Activated CD4-positive, alpha-beta T cell treated with anti-CD3 and anti-CD28 coated beads, Interleukin-2, amount 10 ng/mL, durations not matched to agents 7 days and 5 days (primary cell): ENCODE measurements at regions not wholly inside any gene's neighbourhood (a gene's known extent, or its start where the extent isn't known, plus 50 kb on each side); places are given as distances from the start of the nearest gene placed in this dataset.

Source experiments
- CTCF ChIA-PET: fragments of 350-600 bp; sonication (Branson Sonifier 250); formaldehyde crosslinking; loops from one replicate; lab custom pipeline; 2021; ENCODE audit warnings: antibody characterized with exemption; lab: Charles Lee
- POLR2A ChIA-PET: fragments of 350-600 bp; sonication (Branson Sonifier 250); formaldehyde crosslinking; loops from one replicate; lab custom pipeline; 2021; ENCODE audit warnings: antibody characterized with exemption; lab: Charles Lee
- DNase-seq: peaks from one replicate; pipeline ENCODE4 v3.0.0-alpha.2; 2020
- H3K27ac Mint-ChIP-seq: one replicate; pipeline ENCODE4 v1.8.0; 2021; ENCODE audit warnings: mild to moderate bottlenecking, moderate library complexity, mixed read lengths
- H3K27me3 Mint-ChIP-seq: one replicate; pipeline ENCODE4 v1.8.0; 2021; ENCODE audit warnings: mixed read lengths
- H3K36me3 Mint-ChIP-seq: one replicate; pipeline ENCODE4 v1.8.0; 2021; ENCODE audit warnings: low read depth, mixed read lengths
- H3K4me1 Mint-ChIP-seq: one replicate; pipeline ENCODE4 v1.8.0; 2021; ENCODE audit warnings: mixed read lengths
- H3K4me3 Mint-ChIP-seq: one replicate; pipeline ENCODE4 v1.8.0; 2021; ENCODE audit warnings: mild to moderate bottlenecking, moderate library complexity, mixed read lengths
- H3K9me3 Mint-ChIP-seq: one replicate; pipeline ENCODE4 v1.8.0; 2021; ENCODE audit warnings: mixed read lengths

DNA sequence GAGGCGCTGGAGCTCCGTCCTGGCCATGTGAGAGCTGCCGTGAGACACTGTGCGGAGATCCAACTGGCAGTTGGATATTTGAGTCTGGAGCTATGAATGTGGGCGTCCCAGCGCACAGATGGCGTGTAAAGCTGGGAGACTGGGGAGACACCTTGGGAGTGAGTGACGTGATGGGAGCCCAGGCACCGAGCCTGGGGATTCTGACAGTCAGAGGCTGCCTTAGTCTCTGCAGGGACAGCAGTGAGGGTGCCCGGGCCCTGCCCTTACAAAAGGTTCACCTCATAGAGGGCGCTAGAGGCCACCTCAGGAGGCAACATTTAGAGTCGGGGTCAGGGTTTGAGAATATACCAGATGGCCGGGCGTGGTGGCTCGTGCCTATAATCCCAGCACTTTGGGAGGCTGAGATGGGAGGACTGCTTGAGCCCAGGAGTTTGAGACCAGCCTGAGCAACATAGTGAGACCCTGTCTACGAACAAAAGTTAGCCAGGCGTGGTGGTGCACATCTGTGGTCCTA is 194.1 kb upstream of the GSE1 start:
- Mint-ChIP-seq H3K4me1 (peaks cover 4% of the 10 kb centered on the region), H3K4me3 (no peak overlapping the region), H3K9me3 (peaks cover 9% of the 10 kb centered on the region), H3K27ac (no peak overlapping the region), H3K27me3 (no peaks in the 10 kb centered on the region), H3K36me3 (no peaks in the 10 kb centered on the region)
- DNase-seq: no peak
- POLR2A ChIA-PET: no interaction called here
- CTCF ChIA-PET: interaction anchor here (5.1 kb wide), 1 partner anchor 197 kb away, joined by 55 read pairs; the partner anchor contains the start of gene GSE1

DNA sequence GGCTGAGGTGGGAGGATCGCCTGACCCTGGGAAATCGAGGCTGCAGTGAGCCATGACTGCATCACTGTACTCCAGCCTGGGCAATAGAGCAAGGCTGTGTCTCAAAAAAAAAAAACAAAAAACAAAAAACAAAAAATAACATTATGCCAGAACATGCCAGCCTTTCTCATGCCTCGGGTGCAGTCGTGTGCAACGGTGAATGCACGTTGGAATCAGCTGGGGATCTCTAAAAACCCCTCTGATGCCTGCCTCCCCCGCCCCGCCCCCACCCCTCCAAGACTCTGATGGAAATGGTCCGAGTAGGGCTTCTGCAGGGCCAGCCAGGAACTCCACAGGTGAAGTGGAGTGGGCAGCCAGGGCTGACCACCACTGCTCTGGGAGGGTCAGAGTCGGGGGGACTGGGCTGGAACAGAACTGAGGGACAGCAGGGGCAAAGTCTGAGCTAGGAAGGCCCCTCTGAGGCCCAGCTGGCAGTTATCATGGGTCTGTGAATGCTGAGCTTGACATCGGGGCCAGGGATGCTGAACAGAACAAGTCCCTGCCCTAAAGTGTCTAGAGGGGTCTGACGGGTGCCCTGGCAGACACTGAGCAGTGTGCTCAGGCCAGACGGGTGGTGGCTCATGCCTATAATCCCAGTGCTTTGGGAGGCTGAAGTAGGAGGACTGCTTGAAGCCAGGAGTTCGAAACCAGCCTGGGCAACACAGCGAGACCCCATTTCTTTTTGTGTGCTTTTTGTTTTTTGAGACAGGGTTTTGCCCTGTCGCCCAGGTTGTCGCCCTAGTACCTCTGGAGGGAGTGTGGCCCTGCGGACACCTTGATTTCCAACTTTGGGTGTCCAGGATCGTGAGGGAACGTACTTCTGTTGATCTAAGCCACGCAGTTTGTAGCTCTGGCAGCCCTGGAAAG is 193.4 kb upstream of the GSE1 start:
- POLR2A ChIA-PET: no interaction called here

GRCh38 chr16:85420501-85421337 is 192.4 kb upstream of the GSE1 start:
- no peaks in the 10 kb centered on the region for H3K27me3 Mint-ChIP-seq
- DNase-seq: peak; percentile 68
- no peaks in the 10 kb centered on the region for H3K9me3 Mint-ChIP-seq
- CTCF ChIA-PET: interaction anchor here (0.6 to 5.1 kb wide), 24 partner anchors 10 to 855 kb away, joined by 3 to 55 read pairs (median 3); partner anchors contain the start of gene GSE1
- H3K36me3 Mint-ChIP-seq: no peaks in the 10 kb centered on the region
- POLR2A ChIA-PET: no interaction called here
- no peak overlapping the region for H3K27ac Mint-ChIP-seq
- no peak overlapping the region for H3K4me3 Mint-ChIP-seq
- H3K4me1 Mint-ChIP-seq: peaks cover 4% of the 10 kb centered on the region

More for the DNA sequence above, 193.4 kb upstream of the GSE1 start:
- DNase-seq: no peak
- Mint-ChIP-seq H3K36me3 (no peaks in the 10 kb centered on the region), H3K27me3 (no peaks in the 10 kb centered on the region), H3K4me1 (peaks cover 4% of the 10 kb centered on the region), H3K27ac (no peak overlapping the region), H3K4me3 (no peak overlapping the region), H3K9me3 (peaks cover 5% of the 10 kb centered on the region)
- CTCF ChIA-PET: interaction anchor here (0.6 to 5.1 kb wide), 21 partner anchors 11 to 854 kb away, joined by 3 to 55 read pairs (median 3); partner anchors contain the start of gene GSE1

- H3K9me3 Mint-ChIP-seq: no peaks in the 10 kb centered on the region
- no peaks in the 10 kb centered on the region for H3K36me3 Mint-ChIP-seq
- H3K4me1 Mint-ChIP-seq: peaks cover 2% of the 10 kb centered on the region
- H3K27me3 Mint-ChIP-seq: peaks cover 2% of the 10 kb centered on the region
- ChIA-PET POLR2A (no interaction called here), CTCF (interaction anchor here (0.6 to 5.1 kb wide), 15 partner anchors 26 to 523 kb away, joined by 3 to 55 read pairs (median 3); partner anchors contain the start of gene GSE1)
- H3K27ac Mint-ChIP-seq: no peak overlapping the region
- DNase-seq: no peak
- no peak overlapping the region for H3K4me3 Mint-ChIP-seq
Observed at GRCh38 chr16:85421338-85422195, 191.6 kb upstream of the GSE1 start.

GRCh38 chr16:85422196-85422631 is 190.9 kb upstream of the GSE1 start:
- no peaks in the 10 kb centered on the region for H3K36me3 Mint-ChIP-seq
- peaks cover 2% of the 10 kb centered on the region for H3K4me1 Mint-ChIP-seq
- no peak overlapping the region for H3K27ac Mint-ChIP-seq
- DNase-seq: no peak
- POLR2A ChIA-PET: no interaction called here
- CTCF ChIA-PET: interaction anchor here (2.6 to 5.1 kb wide), 3 partner anchors 188 to 194 kb away, joined by 11 to 55 read pairs (median 24); partner anchors contain the start of gene GSE1
- no peaks in the 10 kb centered on the region for H3K9me3 Mint-ChIP-seq
- H3K4me3 Mint-ChIP-seq: no peak overlapping the region
- peaks cover 2% of the 10 kb centered on the region for H3K27me3 Mint-ChIP-seq

- ChIA-PET CTCF (interaction anchor here (3.6 to 5.1 kb wide), 2 partner anchors 188 to 193 kb away, joined by 11 to 55 read pairs; partner anchors contain the start of gene GSE1), POLR2A (no interaction called here)
- H3K27me3 Mint-ChIP-seq: peaks cover 2% of the 10 kb centered on the region
- H3K9me3 Mint-ChIP-seq: no peaks in the 10 kb centered on the region
- H3K27ac Mint-ChIP-seq: peak overlapping the region; percentile 13
- no peaks in the 10 kb centered on the region for H3K36me3 Mint-ChIP-seq
- no peak for DNase-seq
- H3K4me1 Mint-ChIP-seq: peaks cover 2% of the 10 kb centered on the region
- H3K4me3 Mint-ChIP-seq: no peak overlapping the region
Observed at GRCh38 chr16:85422632-85423550, 190.2 kb upstream of the GSE1 start.

GRCh38 chr16:85423631-85424030 is 189.5 kb upstream of the GSE1 start:
- peaks cover 2% of the 10 kb centered on the region for H3K27me3 Mint-ChIP-seq
- no peak overlapping the region for H3K4me3 Mint-ChIP-seq
- H3K9me3 Mint-ChIP-seq: no peaks in the 10 kb centered on the region
- ChIA-PET POLR2A (no interaction called here), CTCF (interaction anchor here (3.6 kb wide), 1 partner anchor 187 kb away, joined by 11 read pairs; no protein-coding TSS in a partner anchor)
- H3K36me3 Mint-ChIP-seq: no peaks in the 10 kb centered on the region
- H3K4me1 Mint-ChIP-seq: peaks cover 2% of the 10 kb centered on the region
- no peak overlapping the region for H3K27ac Mint-ChIP-seq
- DNase-seq: no peak

- CTCF ChIA-PET: interaction anchor here (1.0 to 3.6 kb wide), 2 partner anchors 8 to 186 kb away, joined by 4 to 11 read pairs; no protein-coding TSS in a partner anchor
- H3K4me3 Mint-ChIP-seq: no peak overlapping the region
- H3K9me3 Mint-ChIP-seq: no peaks in the 10 kb centered on the region
- POLR2A ChIA-PET: no interaction called here
- peaks cover 2% of the 10 kb centered on the region for H3K27me3 Mint-ChIP-seq
- DNase-seq: no peak
- H3K4me1 Mint-ChIP-seq: peaks cover 2% of the 10 kb centered on the region
- H3K36me3 Mint-ChIP-seq: no peaks in the 10 kb centered on the region
- H3K27ac Mint-ChIP-seq: no peak overlapping the region
Observed at GRCh38 chr16:85424260-85425073, 188.7 kb upstream of the GSE1 start.

GRCh38 chr16:85425074-85425662 is 188.0 kb upstream of the GSE1 start:
- H3K9me3 Mint-ChIP-seq: no peaks in the 10 kb centered on the region
- H3K4me1 Mint-ChIP-seq: peaks cover 2% of the 10 kb centered on the region
- DNase-seq: peak; percentile 5
- ChIA-PET CTCF (interaction anchor here (1.0 to 3.6 kb wide), 2 partner anchors 9 to 185 kb away, joined by 4 to 11 read pairs; no protein-coding TSS in a partner anchor), POLR2A (no interaction called here)
- H3K4me3 Mint-ChIP-seq: no peak overlapping the region
- no peak overlapping the region for H3K27ac Mint-ChIP-seq
- H3K27me3 Mint-ChIP-seq: peaks cover 2% of the 10 kb centered on the region
- H3K36me3 Mint-ChIP-seq: no peaks in the 10 kb centered on the region

- H3K9me3 Mint-ChIP-seq: no peaks in the 10 kb centered on the region
- no peaks in the 10 kb centered on the region for H3K4me1 Mint-ChIP-seq
- peaks cover 2% of the 10 kb centered on the region for H3K27me3 Mint-ChIP-seq
- ChIA-PET POLR2A (no interaction called here), CTCF (interaction anchor here (0.9 to 2.8 kb wide), 2 partner anchors 183 to 362 kb away, joined by 3 to 9 read pairs; no protein-coding TSS in a partner anchor)
- no peak for DNase-seq
- H3K4me3 Mint-ChIP-seq: no peak overlapping the region
- no peaks in the 10 kb centered on the region for H3K36me3 Mint-ChIP-seq
- H3K27ac Mint-ChIP-seq: no peak overlapping the region
Observed at GRCh38 chr16:85426806-85427205, 186.3 kb upstream of the GSE1 start.
